Fibroblast of villous mesenchyme (primary cell): ENCODE measurements at regions not wholly inside any gene's neighbourhood (a gene's known extent, or its start where the extent isn't known, plus 50 kb on each side); places are given as distances from the start of the nearest gene placed in this dataset.

ENCODE experiments used
- DNase-seq: peaks from one replicate; pipeline ENCODE4 v3.0.0-alpha.2; 2010; ENCODE audit warnings: low read depth
- H3K4me3 ChIP-seq: 2 replicates; pipeline ENCODE4 v1.5.1; 2011; ENCODE audit warnings: low read depth, mild to moderate bottlenecking, low read length
- CTCF ChIP-seq: IDR thresholded peaks from 2 replicates; pipeline ENCODE4 v1.5.1; 2012; ENCODE audit warnings: low read depth, mild to moderate bottlenecking, low read length; ENCODE audit not compliant: insufficient read depth

DNA sequence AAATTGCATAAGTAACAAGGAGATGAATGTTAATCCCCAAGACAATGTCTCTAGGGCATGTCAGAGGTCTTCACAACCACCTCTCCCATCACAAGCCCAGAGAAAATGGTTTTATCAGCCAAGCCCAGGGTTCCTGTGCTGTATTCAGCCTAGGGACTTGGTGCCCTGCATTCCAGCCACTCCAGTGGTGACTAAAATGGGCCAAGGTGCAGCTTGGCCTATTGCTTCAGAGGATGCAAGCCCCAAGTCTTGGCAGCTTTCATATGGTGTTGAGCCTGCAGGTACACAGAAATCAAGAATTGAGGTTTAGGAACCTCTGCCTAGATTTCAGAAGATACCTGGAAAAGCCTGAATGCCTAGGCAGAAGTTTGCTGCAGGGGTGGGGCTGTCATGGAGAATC lies 1118.6 kb downstream of the PLA2G4A start:
- no peak for TF ChIP-seq CTCF
- no peak overlapping the region for H3K4me3 ChIP-seq
- DNase-seq, result no peak

GRCh38 chr1:187948170-187948794 lies 1119.5 kb downstream of the PLA2G4A start:
- no peak for TF ChIP-seq CTCF

DNA sequence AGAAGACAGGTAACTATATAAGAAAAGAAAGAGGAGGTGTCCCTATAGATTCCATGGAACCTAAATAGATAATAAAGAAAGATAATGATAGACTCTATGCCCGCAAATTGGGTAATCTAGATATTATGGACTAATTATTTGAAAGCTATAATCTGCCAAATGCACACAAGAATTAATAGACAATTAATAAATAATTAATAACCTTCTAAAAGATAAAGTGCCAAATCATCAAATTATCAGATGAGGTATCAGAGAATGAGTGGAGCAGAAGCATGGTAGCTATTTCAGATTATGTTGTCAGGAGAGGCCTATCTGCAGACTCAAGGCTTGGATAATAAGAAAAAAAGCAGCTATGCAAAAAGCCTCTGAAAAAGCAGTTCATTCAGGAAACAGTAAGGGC lies 1120.8 kb downstream of the PLA2G4A start:
- no peak for TF ChIP-seq CTCF
- no peak for DNase-seq
- no peak overlapping the region for H3K4me3 ChIP-seq

More at GRCh38 chr1:187948170-187948794, 1119.5 kb downstream of the PLA2G4A start:
- no peak for DNase-seq
- no peak overlapping the region for H3K4me3 ChIP-seq

DNA sequence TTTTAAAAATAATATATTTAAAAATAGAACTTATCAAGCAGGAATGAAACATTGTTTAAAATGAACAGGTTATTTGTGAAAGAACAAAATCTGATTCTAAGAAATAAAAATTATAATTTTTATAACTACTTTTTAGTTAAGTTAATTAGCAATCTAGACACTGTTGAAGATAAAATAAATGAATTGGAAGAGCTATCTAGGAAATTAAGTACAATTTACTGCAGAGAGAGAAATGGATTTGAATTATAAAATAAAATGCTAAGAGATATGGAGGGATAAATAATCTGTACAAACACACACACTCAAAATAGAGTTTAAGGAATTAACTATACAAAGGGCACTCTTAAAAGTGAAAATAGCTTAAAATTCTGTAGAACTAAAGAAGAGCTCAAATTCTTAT lies 1123.1 kb downstream of the PLA2G4A start:
- TF ChIP-seq CTCF, result no peak
- DNase-seq, result no peak
- no peak overlapping the region for H3K4me3 ChIP-seq

DNA sequence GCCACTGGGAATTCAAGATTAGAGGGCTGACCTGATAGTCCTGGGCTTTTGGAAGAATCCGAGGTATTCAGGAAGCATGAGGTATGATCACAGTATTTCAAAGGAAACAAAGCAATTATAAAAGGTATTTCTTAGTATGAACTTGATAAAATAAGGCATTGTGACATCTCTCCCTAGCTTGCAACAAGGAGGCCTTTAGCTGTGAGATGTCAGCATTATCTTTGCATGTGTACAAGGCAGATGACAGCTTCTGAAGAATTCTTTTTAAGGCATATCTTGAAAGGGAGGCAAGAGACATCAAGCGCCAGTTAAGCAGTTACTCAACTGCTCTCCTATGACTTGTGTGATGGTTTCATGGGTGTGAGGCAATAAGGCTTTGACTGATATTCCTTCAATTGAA lies 1123.7 kb downstream of the PLA2G4A start:
- no peak overlapping the region for H3K4me3 ChIP-seq
- TF ChIP-seq CTCF, result no peak
- DNase-seq, result no peak

DNA sequence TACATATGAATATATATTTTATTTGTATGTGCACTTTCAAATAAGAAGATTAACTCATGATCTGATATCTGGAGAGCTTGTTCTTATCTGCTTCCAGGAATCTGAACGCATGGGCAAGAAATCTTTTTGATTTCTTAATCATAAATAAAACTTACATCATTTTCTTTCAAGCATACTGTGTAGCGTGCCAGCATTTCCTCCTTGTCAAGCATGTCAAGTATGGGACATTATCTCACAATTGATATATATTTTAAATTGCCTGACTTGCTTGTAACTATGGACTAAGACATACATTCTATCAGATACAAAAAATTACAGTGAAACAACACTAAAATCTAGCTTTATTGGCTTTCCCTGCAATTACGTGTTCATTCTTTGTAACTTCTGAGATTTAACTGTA lies 1128.2 kb downstream of the PLA2G4A start:
- TF ChIP-seq CTCF, result no peak
- DNase-seq, result no peak
- no peak overlapping the region for H3K4me3 ChIP-seq

GRCh38 chr1:187958207-187958606 lies 1129.5 kb downstream of the PLA2G4A start:
- no peak overlapping the region for H3K4me3 ChIP-seq

More at GRCh38 chr1:187958207-187958606, 1129.5 kb downstream of the PLA2G4A start:
- no peak for TF ChIP-seq CTCF
- DNase-seq, result no peak
